Skeletal muscle cell (primary cell): ENCODE measurements at regions not wholly inside any gene's neighbourhood (a gene's known extent, or its start where the extent isn't known, plus 50 kb on each side); places are given as distances from the start of the nearest gene placed in this dataset.

Experiments used
- DNase-seq: peaks from one replicate; pipeline ENCODE4 v3.0.0-alpha.2; 2010; ENCODE audit warnings: low read depth
- H3K4me3 ChIP-seq: 2 replicates; pipeline ENCODE4 v1.5.1; 2011; ENCODE audit warnings: low read depth, mild to moderate bottlenecking, control low read depth, low read length, moderate library complexity

- no peak overlapping the region for H3K4me3 ChIP-seq
- DNase-seq = no peak
Observed at GRCh38 chr6:6771964-6772363, 183.4 kb downstream of the LY86 start.

DNA sequence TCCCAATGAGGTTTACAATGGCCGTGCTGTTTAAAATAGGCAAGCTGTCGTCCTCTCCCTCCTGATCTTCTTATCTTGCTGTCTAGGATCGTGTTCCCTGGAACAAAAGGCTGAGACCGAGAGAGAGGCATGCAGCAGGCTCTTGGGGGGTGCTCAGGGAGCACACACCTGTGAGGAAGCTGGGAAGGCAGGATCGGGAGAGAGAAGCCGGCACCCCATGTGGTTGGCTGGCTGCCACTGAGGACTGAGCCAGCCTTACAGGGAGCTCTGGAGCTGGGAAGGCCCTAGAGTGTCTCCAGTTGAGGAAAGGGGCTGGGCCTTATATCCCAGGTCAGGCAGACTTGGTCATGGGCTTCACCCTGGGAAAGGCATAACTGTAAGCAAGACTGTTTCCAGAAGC lies 184.2 kb downstream of the LY86 start:
- DNase-seq = no peak
- H3K4me3 ChIP-seq = no peak overlapping the region

- no peak for DNase-seq
- no peak overlapping the region for H3K4me3 ChIP-seq
Observed at GRCh38 chr6:6775074-6775473, 186.6 kb downstream of the LY86 start.

GRCh38 chr6:6780231-6780630 lies 191.7 kb downstream of the LY86 start:
- no peak for DNase-seq
- no peak overlapping the region for H3K4me3 ChIP-seq

- H3K4me3 ChIP-seq = no peak overlapping the region
- peak; percentile 63 for DNase-seq
Observed at GRCh38 chr6:6781172-6781872, 192.8 kb downstream of the LY86 start.

DNA sequence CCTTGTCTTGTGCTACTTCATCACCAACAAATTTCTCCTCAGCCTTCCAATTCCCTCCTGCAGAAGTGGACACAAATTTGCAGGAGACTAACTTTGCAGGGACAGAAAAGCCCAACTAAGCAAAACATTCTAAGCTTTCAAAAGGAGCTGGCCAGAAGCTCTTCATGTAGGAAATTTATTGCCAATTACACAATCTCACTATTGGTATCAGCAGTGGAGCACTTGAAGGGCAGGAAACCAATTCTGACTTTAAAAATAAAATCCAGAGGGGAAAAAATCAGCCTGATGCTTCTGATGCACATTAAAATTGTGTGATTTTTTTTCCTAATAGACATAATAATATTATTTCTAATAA lies 193.3 kb downstream of the LY86 start:
- no peak for DNase-seq
- H3K4me3 ChIP-seq = no peak overlapping the region

DNA sequence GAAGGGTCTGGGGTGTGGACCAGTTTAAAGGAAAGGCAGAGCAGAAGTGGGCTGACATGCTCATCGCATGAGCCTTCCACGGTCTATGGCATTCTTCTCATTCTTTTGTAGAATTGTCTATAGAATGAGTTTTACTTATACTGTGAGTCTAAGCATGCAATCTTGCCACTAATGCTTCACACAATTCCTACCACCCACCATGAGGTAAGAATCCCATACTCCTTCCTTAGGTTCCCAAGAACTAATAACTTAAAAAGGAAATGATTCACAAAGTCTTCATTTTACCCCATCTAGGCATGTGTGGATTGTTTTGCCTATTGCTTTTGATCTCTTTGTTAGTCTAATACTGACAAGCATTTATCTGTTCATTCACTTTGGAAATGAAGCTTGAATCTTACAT lies 195.2 kb downstream of the LY86 start:
- H3K4me3 ChIP-seq = no peak overlapping the region
- no peak for DNase-seq

- no peak for DNase-seq
- no peak overlapping the region for H3K4me3 ChIP-seq
Observed at GRCh38 chr6:6784514-6785162, 196.1 kb downstream of the LY86 start.

GRCh38 chr6:6785163-6785521 lies 196.6 kb downstream of the LY86 start:
- no peak for DNase-seq
- H3K4me3 ChIP-seq = no peak overlapping the region

DNA sequence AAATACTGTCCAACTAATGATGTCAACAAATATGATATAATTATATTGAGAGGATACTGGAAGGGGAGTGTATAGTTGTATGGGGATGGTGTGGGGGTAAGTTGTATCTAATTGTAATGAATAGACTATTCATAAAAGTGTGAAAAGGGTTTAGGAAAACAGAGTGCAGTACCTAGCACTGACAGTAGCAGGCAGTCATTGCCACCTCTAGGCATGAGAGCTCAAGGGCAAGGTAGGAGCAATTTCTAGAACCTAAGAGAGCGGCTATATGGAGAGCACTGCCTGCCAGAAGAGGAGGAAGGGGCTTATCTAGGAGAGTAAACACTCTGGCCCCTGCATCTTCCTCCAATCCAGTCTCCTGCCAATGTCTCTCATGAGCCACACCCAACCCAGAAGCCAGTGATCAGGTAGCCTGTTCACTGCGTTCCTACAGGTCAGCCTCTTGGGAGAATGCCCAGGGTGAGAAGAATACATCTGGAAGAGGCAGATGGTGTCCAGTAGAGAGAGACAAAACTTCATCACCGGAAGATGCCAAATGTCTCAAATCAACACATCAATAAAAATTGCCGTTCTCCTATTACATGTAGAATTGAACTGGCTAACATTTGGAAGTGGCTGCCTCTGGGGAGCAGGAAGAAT lies 200.0 kb downstream of the LY86 start:
- no peak overlapping the region for H3K4me3 ChIP-seq
- no peak for DNase-seq

- no peak overlapping the region for H3K4me3 ChIP-seq
- DNase-seq = no peak
Observed at GRCh38 chr6:6790393-6790792, 201.9 kb downstream of the LY86 start.

- no peak overlapping the region for H3K4me3 ChIP-seq
- DNase-seq = no peak
Observed at GRCh38 chr6:6790891-6791290, 202.4 kb downstream of the LY86 start.

DNA sequence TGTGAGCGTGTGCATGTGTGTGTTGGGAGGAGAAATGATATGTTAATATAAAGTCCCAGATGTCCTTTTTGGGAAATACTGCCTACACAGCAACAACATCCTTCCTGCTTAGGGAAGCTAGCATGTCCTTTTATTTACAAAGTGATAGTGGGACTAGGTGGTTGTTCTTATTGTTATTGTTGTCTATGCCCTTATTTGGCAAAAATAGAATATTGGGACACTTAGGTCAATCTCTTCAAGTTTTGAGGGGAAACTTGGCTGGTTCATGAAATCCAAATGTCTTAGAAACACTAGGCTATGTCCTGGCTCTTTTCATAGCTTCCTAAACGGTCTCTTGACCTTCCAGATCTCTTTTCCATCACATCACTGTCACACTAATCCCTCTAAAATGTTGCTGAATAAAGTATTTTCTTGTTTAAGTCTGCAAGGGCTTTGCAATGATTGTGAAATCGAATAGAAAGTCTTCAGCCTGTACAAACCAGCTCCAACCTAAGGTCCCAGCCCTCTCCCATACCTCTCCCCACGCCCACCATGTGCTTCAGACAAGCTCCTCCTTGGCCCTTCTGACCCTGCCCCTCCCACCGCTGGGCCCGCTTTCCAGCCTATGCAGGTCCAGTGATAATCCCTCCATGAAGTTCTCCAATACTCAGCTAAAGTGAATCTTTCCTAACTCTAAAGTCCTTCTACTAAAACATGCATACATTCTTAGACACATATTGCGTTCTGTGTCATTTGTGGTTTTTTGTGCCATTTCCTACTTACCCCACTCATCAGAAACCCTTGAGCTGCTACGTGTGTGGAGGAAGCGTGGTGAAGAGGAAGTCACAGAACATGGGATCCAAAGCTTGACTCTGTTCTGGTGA lies 205.1 kb downstream of the LY86 start:
- DNase-seq = no peak
- no peak overlapping the region for H3K4me3 ChIP-seq

DNA sequence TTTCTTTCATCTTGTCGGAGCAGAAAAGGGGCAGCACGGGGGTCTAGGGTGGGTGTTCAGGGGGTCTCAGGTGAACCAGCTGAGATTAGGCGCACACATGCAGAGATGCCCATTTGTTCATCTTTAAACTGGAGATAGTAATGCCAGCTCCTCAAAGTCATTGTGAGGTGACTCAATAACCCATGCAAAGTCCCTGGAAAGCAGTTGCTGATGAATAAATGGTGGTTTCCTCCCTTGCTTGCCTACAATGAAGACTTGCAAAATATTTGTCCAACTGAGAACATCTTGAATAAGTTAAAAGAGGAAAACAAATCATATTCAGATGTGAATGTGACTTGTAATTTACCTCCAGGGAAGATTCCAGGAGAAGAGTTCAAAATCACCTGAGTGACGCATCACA lies 206.9 kb downstream of the LY86 start:
- no peak for DNase-seq
- H3K4me3 ChIP-seq = no peak overlapping the region

GRCh38 chr6:6796818-6797217 lies 208.3 kb downstream of the LY86 start:
- no peak for DNase-seq
- H3K4me3 ChIP-seq = no peak overlapping the region

GRCh38 chr6:6798448-6798860 lies 209.9 kb downstream of the LY86 start:
- H3K4me3 ChIP-seq = no peak overlapping the region
- DNase-seq = no peak

DNA sequence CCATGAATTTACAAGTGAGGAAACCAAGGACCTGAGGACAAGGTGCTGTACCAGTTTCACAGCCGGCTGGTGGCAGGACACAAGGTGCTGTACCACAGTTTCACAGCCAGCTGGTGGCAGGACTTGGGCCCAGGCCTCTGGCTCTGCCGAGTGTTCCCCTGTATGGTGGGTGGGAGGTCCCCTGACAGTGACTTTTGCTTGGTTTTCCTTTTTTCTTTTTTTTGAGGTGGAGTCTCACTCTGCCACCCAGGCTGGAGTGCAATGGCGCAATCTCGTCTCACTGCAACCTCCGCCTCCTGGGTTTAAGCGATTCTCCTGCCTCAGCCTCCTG lies 212.4 kb downstream of the LY86 start:
- H3K4me3 ChIP-seq = no peak overlapping the region
- no peak for DNase-seq

DNA sequence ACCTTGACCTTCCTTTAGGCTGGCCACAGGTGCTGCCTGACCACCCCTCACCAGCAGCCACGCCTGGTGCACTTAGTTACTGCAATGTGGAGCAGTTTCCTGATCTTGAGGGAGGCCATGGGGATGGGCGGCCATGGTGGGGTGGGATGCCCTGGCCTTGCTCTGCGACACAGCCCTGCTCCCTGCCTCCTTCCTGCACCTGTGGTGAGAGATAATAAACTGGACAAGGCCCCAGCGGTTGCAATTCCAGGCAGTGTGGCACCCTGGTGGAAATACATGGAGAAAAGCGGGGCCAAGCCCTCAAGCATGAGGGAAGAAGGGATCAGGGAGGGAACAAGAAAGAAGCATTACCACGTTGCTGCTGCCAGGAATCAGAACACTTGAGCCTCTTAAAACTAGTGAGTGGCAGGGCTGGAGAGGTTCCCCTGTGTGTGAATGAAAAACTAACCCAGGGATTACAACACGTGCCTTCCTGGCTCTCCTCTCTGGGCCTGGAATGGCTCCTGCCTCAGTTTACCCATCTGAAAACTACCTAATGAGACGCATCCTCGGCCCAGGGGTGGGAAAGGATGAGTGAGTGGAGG lies 213.2 kb downstream of the LY86 start:
- no peak overlapping the region for H3K4me3 ChIP-seq
- DNase-seq = no peak

DNA sequence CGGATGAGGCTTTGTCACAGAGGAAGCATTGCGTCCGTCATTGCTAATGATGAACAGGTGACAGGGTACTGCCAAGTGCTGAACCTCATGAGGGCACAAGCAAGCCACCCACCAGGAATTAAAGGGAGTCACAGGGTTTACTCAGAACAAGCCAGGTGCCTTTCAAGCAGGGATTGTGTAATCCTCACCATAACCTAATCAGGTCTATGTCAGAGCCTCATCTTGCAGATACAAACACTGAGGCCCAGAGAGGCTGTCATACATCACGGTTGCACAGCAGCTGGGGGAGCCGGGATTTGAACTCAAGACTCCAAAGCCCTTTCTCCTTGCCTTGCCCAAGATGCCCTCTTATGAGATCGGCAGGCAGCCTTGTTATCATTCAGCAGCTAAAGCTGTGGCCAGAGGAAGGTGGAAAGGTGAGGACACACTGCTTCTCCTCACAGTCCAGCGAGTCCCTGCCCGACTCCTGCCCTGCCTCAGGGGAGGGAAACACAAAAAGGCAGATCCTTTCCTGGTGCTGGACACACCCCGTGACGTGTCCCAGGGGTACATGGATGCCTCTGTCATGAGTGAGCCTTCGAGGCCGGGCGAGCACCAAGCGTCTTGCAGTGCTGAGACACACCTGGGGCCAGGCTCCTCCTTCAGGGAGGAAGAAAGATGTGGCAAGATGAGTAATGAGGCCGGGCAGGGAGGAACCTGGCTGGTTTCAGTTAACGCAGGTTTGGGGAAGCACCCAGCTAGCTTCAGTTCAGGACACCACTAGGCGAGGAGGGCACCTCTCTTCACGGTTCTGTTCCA lies 214.9 kb downstream of the LY86 start:
- DNase-seq = no peak
- no peak overlapping the region for H3K4me3 ChIP-seq
